ENCODE measurements at regions not wholly inside any gene's neighbourhood (a gene's known extent, or its start where the extent isn't known, plus 50 kb on each side); places are given as distances from the start of the nearest gene placed in this dataset.

DNA sequence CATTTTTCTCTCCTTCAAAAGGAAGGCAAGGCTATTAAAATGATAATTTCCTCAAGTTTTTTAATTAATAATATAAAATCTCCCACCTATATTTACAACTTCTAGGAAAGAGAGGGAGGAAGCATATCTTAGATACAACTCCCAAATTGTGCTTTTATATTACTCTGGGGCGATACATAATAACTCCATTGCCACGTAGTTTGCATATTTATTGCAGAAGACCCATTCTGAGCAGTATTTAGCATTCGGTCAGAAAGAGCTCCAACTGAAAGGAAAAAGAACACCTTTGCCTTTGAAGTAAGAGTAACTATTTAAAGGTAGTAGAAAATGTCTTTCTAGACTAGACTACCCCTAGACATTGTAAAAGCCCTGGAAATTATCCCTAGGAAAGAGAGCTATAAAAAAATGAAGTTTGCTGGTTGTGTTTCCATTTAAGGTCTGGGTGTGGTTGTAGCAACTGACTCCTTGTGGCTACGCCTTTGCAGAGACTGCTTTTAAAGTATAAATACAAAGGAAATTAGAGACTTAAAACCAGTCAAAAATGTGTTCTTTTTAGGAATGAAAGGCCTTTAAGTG is 566.1 kb downstream of the ZNF608 start:
- TF ChIP-seq ZNF8 (CRISPR knock-in tag; IDR thresholded peaks at IDR 0.05) (no peak), ZNF70 (CRISPR knock-in tag; IDR thresholded peaks at IDR 0.05) (no peak), SNAI2 (CRISPR knock-in tag; IDR thresholded peaks at IDR 0.05) (no peak), OSR1 (CRISPR knock-in tag; IDR thresholded peaks at IDR 0.05) (no peak), CREB5 (CRISPR knock-in tag; IDR thresholded peaks at IDR 0.05; ENCODE audit: low read depth) (no peak), ZFP3 (CRISPR knock-in tag; IDR thresholded peaks at IDR 0.05) (no peak), RARB (CRISPR knock-in tag; IDR thresholded peaks at IDR 0.05) (no peak), TOX (CRISPR knock-in tag; IDR thresholded peaks at IDR 0.05; ENCODE audit: borderline replicate concordance) (no peak), ARNTL (CRISPR knock-in tag; IDR thresholded peaks at IDR 0.05; ENCODE audit: borderline replicate concordance, low read depth) (no peak), ZFP30 (CRISPR knock-in tag; IDR thresholded peaks at IDR 0.05) (no peak), GLIS3 (CRISPR knock-in tag; IDR thresholded peaks at IDR 0.05) (no peak), BACH2 (CRISPR knock-in tag; IDR thresholded peaks at IDR 0.05; ENCODE audit: borderline replicate concordance) (no peak), ZC3H10 (CRISPR knock-in tag; IDR thresholded peaks at IDR 0.05) (no peak)
- TF ChIP-seq, protein P1, sequence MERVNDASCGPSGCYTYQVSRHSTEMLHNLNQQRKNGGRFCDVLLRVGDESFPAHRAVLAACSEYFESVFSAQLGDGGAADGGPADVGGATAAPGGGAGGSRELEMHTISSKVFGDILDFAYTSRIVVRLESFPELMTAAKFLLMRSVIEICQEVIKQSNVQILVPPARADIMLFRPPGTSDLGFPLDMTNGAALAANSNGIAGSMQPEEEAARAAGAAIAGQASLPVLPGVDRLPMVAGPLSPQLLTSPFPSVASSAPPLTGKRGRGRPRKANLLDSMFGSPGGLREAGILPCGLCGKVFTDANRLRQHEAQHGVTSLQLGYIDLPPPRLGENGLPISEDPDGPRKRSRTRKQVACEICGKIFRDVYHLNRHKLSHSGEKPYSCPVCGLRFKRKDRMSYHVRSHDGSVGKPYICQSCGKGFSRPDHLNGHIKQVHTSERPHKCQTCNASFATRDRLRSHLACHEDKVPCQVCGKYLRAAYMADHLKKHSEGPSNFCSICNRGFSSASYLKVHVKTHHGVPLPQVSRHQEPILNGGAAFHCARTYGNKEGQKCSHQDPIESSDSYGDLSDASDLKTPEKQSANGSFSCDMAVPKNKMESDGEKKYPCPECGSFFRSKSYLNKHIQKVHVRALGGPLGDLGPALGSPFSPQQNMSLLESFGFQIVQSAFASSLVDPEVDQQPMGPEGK (CRISPR knock-in tag; IDR thresholded peaks at IDR 0.05; ENCODE audit: borderline replicate concordance): no peak
